ENCODE measurements at regions not wholly inside any gene's neighbourhood (a gene's known extent, or its start where the extent isn't known, plus 50 kb on each side); places are given as distances from the start of the nearest gene placed in this dataset.
"Not testable (repeated sequence)": the region's sequence is repeated elsewhere in the genome, so short reads cannot be mapped to it uniquely, and the experiment has no call there.

- DNase-seq = no peak
Measured at GRCh38 chr5:163306421-163306820, 131.0 kb upstream of the CCNG1 start.

- no peak for DNase-seq
Measured at GRCh38 chr5:163309914-163310313, 127.5 kb upstream of the CCNG1 start.

- DNase-seq = no peak
Measured at GRCh38 chr5:163310997-163311396, 126.4 kb upstream of the CCNG1 start.

GRCh38 chr5:163312598-163312997 lies 124.8 kb upstream of the CCNG1 start:
- DNase-seq = no peak

- DNase-seq = not testable (repeated sequence)
Measured at GRCh38 chr5:163313049-163313448, 124.3 kb upstream of the CCNG1 start.

- not testable (repeated sequence) for DNase-seq
Measured at GRCh38 chr5:163316374-163316773, 121.0 kb upstream of the CCNG1 start.

- no peak for DNase-seq
Measured at GRCh38 chr5:163318707-163319106, 118.7 kb upstream of the CCNG1 start.

- DNase-seq = no peak
Measured at GRCh38 chr5:163321511-163321910, 115.9 kb upstream of the CCNG1 start.

- DNase-seq = no peak
Measured at GRCh38 chr5:163330723-163331668, 106.4 kb upstream of the CCNG1 start.

GRCh38 chr5:163336074-163336473 lies 101.3 kb upstream of the CCNG1 start:
- not testable (repeated sequence) for DNase-seq

- no peak for DNase-seq
Measured at GRCh38 chr5:163339148-163339547, 98.2 kb upstream of the CCNG1 start.

- DNase-seq = not testable (repeated sequence)
Measured at GRCh38 chr5:163340378-163340777, 97.0 kb upstream of the CCNG1 start.

- no peak for DNase-seq
Measured at GRCh38 chr5:163342306-163342705, 95.1 kb upstream of the CCNG1 start.

GRCh38 chr5:163345216-163345615 lies 92.2 kb upstream of the CCNG1 start:
- no peak for DNase-seq

- DNase-seq = peak; percentile 55
Measured at GRCh38 chr5:163347671-163348070, 89.7 kb upstream of the CCNG1 start.

- no peak for DNase-seq
Measured at GRCh38 chr5:163350083-163350482, 87.3 kb upstream of the CCNG1 start.

- DNase-seq = no peak
Measured at GRCh38 chr5:163352531-163352930, 84.9 kb upstream of the CCNG1 start.

GRCh38 chr5:163355811-163356210 lies 81.6 kb upstream of the CCNG1 start:
- DNase-seq = not testable (repeated sequence)

GRCh38 chr5:163357636-163358035 lies 79.8 kb upstream of the CCNG1 start:
- no peak for DNase-seq

GRCh38 chr5:163360656-163361055 lies 76.7 kb upstream of the CCNG1 start:
- no peak for DNase-seq

- DNase-seq = no peak
Measured at GRCh38 chr5:163361450-163361849, 75.9 kb upstream of the CCNG1 start.

- DNase-seq = no peak
Measured at GRCh38 chr5:163362840-163363371, 74.5 kb upstream of the CCNG1 start.

GRCh38 chr5:163363389-163363788 lies 74.0 kb upstream of the CCNG1 start:
- no peak for DNase-seq

- no peak for DNase-seq
Measured at GRCh38 chr5:163366757-163367156, 70.6 kb upstream of the CCNG1 start.
